Psoas muscle (tissue), 7 donors: ENCODE measurements at regions not wholly inside any gene's neighbourhood (a gene's known extent, or its start where the extent isn't known, plus 50 kb on each side); places are given as distances from the start of the nearest gene placed in this dataset.

Source experiments
- ATAC-seq, 4 donors: fragments of 200-7000 bp; cut with Tn5 transposase; one replicate each; pipeline ENCODE4 v1.9.1; 2020; ENCODE audit warnings: moderate library complexity in 3 of 4, mild to moderate bottlenecking in 2 of 4
- DNase-seq, 2 donors: peaks; one replicate each; pipeline ENCODE4 v3.0.0-alpha.2; 2020
- H3K27ac ChIP-seq: fragments of 200-600 bp; one replicate; pipeline ENCODE4 v1.8.0; 2022
- H3K27me3 ChIP-seq, 3 donors: fragments of 200-600 bp in 1 of 3; one replicate each; pipeline versions ENCODE4 v1.6.1 to v1.8.0; 2013 to 2022; ENCODE audit warnings: low read length in 2 of 3, mild to moderate bottlenecking in 2 of 3, moderate library complexity in 1 of 3; ENCODE audit not compliant: insufficient read depth in 3 of 3
- H3K36me3 ChIP-seq, 2 donors: fragments of 200-600 bp in 1 of 2; one replicate each; pipeline versions ENCODE4 v1.6.1 to v1.8.0; 2013 to 2022; ENCODE audit warnings: low read depth in 1 of 2, mild to moderate bottlenecking in 1 of 2, moderate library complexity in 1 of 2; ENCODE audit not compliant: insufficient read depth in 1 of 2
- H3K4me1 ChIP-seq: fragments of 200-600 bp; one replicate; pipeline ENCODE4 v1.8.0; 2022
- H3K4me3 ChIP-seq: fragments of 200-600 bp; one replicate; pipeline ENCODE4 v1.8.0; 2022; ENCODE audit warnings: mild to moderate bottlenecking
- H3K9me3 ChIP-seq: fragments of 200-600 bp; one replicate; pipeline ENCODE4 v1.8.0; 2022
- CTCF ChIP-seq: fragments of 200-600 bp; IDR thresholded peaks from one replicate; pipeline ENCODE4 v1.8.0; 2022; ENCODE audit warnings: antibody characterized with exemption
- WGBS, 3 donors: extraction: QIAGEN DNeasy Blood & Tissue Kit; methylation state at CpG; one replicate each; pipeline versions ENCODE4 v1.1.6 to v1.1.7; 2013; 5-methylcytosine and 5-hydroxymethylcytosine counted together
- intact Hi-C, 2 donors: fragments of 100-400 bp; cut with DNase I; formaldehyde crosslinking; loops; one replicate each; pipeline versions ENCODE4 v1.11.0 to v1.14.2; 2022
- donor health status: healthy with polysubstance abuse.
- donor health status: DM: no; HTN: no; CAD: no; lungs with moderate emphysema.
- donor health status: Bipolar disorder and iron deficiency.
- donor health status: healthy.
- donor health status: DM: yes; HTN: yes; CAD: no.
- donor health status: DM: no; HTN: no; CAD: no.
- donor health status: DM: yes; HTN: yes; CAD: no.

DNA sequence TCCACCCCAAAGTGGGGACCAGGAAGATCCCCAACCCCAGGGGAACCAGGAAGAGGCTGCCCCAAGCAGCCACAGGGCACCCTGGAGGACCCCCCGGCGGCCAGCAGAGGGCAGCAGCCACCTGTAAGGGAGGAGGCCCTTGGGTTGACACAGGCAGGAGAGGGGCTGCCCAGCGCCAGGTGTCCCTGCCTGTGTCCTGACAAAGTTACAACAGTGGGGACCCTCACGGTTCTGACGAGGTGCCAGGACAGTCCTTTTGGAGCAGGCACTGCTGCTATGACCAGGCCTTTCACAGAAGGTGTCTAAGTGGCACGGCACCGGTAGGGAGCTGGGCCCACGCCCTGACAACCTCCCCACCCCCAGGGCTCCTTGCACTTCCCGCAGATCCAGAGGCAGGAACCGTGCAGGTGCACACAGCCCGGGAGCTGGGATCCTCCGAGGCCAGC, 176.7 kb downstream of the BMP7 start:
- ATAC-seq: peak in 3 of 4 donors; percentile 48 to 72 (median 63)
- Histone ChIP-seq H3K27ac (no peak overlapping the region), H3K4me1 (no peaks in the 10 kb centered on the region), H3K27me3 (peaks cover 0 to 21% (median 2%) of the 10 kb centered on the region in 3 donors), H3K36me3 (no peaks in the 10 kb centered on the region), H3K9me3 (no peaks in the 10 kb centered on the region), H3K4me3 (no peak overlapping the region)
- TF ChIP-seq CTCF: peak; percentile 62
- intact Hi-C loops: loop anchor here (2.0 to 5.0 kb wide), 2 partner anchors 257 to 258 kb away; no protein-coding TSS in a partner anchor
- DNase-seq: peak; percentile 64 to 71
- WGBS, 3 donors: 21 to 26% (median 21%) methylated on average over 12 of the region's 12 CpGs

DNA sequence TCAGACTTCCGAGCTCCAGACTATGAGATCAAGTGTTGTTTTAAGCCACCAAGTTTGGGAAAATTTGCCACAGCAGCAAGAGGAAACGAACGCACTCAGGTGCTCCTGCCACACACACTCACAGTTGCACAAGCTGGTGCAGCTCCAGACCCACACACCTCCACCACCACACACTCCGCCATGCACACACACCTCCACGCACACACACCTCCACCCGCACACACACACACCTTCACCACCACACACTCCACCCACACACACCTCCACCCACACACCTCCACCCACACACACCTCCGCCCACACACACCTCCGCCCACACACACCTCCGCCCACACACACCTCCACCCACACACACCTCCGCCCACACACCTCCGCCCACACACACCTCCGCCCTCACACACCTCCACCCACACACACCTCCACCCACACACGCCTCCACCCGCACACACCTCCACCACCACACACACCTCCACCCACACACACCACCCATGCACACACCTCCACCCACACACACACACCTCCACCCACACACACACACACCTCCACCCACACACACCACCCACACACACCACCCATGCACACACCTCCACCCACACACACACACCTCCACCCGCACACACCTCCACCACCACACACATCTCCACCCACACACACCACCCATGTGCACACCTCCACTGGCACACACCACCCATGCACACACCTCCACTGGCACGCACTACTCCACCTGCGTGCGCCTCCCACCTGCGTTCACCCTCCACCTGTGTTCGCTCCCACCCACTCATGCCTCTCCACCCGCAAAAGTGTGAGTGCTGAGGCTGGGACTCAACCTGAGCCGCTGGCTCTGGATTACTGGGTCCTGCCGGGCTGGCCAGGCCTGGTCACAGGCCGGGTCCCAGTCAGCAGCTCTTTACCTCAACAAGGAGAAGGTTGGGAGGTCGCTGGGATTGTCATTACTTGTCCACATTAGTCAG, 175.6 kb downstream of the BMP7 start:
- Histone ChIP-seq H3K9me3 (no peaks in the 10 kb centered on the region), H3K27me3 (peaks cover 0 to 21% (median 0%) of the 10 kb centered on the region in 3 donors), H3K4me1 (no peaks in the 10 kb centered on the region), H3K27ac (no peak overlapping the region), H3K36me3 (no peaks in the 10 kb centered on the region), H3K4me3 (no peak overlapping the region)
- intact Hi-C loops: loop anchor here (2.0 to 5.0 kb wide), 2 partner anchors 256 kb away; no protein-coding TSS in a partner anchor
- ATAC-seq (no peak), DNase-seq (no peak)
- no peak for TF ChIP-seq CTCF
- 83 to 86% (median 85%) methylated on average over 17 to 25 of the region's 25 CpGs for WGBS, 3 donors

DNA sequence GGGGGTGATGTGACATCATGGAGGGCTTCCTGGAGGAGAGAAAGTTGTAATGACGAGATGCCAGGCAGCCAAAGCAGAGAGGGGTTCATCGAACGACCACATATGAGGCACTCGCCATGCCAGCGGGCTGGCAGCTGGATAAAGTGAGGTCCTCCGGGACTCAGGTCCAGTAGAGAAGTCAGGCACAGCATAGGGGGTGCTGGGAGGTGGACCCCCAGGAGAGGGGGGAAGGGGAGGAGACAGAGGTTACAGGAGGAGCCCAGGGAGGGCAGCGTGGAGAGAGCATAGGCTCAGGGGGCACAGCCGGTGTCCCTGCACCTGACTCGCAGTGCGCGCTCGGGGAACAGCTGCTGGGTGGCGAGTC, 174.7 kb downstream of the BMP7 start:
- Histone ChIP-seq H3K27me3 (peaks cover 0 to 21% (median 0%) of the 10 kb centered on the region in 3 donors), H3K27ac (no peak overlapping the region), H3K9me3 (no peaks in the 10 kb centered on the region), H3K4me1 (no peaks in the 10 kb centered on the region), H3K4me3 (no peak overlapping the region), H3K36me3 (no peaks in the 10 kb centered on the region)
- intact Hi-C loops: loop anchor here (2.0 to 5.0 kb wide), 2 partner anchors 255 to 256 kb away; no protein-coding TSS in a partner anchor
- DNase-seq (no peak), ATAC-seq (peak in 2 of 4 donors; percentile 21 to 40)
- WGBS, 3 donors: 35 to 46% (median 35%) methylated on average over 11 to 13 of the region's 13 CpGs
- no peak for TF ChIP-seq CTCF

- intact Hi-C loops: loop anchor here in 1 of 2 donors (5.0 kb wide), 1 partner anchor 255 kb away; no protein-coding TSS in a partner anchor
Measured at GRCh38 chr20:57092112-57092899, 174.1 kb downstream of the BMP7 start.

More at GRCh38 chr20:57092112-57092899, 174.1 kb downstream of the BMP7 start:
- H3K4me1 ChIP-seq: no peaks in the 10 kb centered on the region
- 19 to 22% (median 21%) methylated on average over 28 to 34 of the region's 34 CpGs for WGBS, 3 donors
- TF ChIP-seq CTCF: peak; percentile 53
- peak; percentile 50 to 69 for DNase-seq
- no peaks in the 10 kb centered on the region for H3K9me3 ChIP-seq
- H3K36me3 ChIP-seq: no peaks in the 10 kb centered on the region
- ATAC-seq: peak; percentile 40 to 81 (median 58)
- peaks cover 0 to 24% (median 0%) of the 10 kb centered on the region in 3 donors for H3K27me3 ChIP-seq
- H3K4me3 ChIP-seq: no peak overlapping the region
- H3K27ac ChIP-seq: no peak overlapping the region
